Left forelimb (tissue), 1 donor: ENCODE measurements at regions not wholly inside any gene's neighbourhood (a gene's known extent, or its start where the extent isn't known, plus 50 kb on each side); places are given as distances from the start of the nearest gene placed in this dataset.
"Not testable (repeated sequence)": the region's sequence is repeated elsewhere in the genome, so short reads cannot be mapped to it uniquely, and the experiment has no call there.

Experiments
- DNase-seq: peaks from one replicate; pipeline ENCODE4 v3.0.0-alpha.2; 2018; ENCODE audit warnings: low spot score

- DNase-seq, result no peak
Observed at GRCh38 chr2:2472044-2472443, 141.0 kb upstream of the MYT1L start.

DNA sequence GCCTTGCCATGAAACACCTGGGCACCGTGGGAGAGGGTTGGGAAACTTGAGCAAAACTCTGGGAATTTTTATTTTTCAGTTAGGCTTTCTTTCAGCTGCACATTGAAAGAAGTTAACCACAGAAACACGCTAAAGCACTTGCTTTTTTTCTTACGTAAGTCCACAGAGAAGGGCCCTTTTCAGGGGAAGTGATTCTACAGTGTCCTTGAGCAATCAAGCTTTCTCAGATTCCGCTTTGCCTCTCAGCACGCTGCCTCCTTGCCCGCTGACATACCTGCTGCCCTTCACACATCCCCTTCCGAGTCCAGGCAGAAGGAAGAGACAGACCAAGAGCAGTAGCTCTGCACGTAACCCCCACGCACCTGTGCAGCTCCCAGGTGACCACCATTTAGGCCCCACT, 135.5 kb upstream of the MYT1L start:
- DNase-seq, result no peak

- no peak for DNase-seq
Observed at GRCh38 chr2:2464643-2465042, 133.6 kb upstream of the MYT1L start.

- DNase-seq, result no peak
Observed at GRCh38 chr2:2464094-2464493, 133.0 kb upstream of the MYT1L start.

GRCh38 chr2:2456721-2457120, 125.6 kb upstream of the MYT1L start:
- DNase-seq, result no peak

- no peak for DNase-seq
Observed at GRCh38 chr2:2455151-2455550, 124.1 kb upstream of the MYT1L start.

GRCh38 chr2:2452961-2453360, 121.9 kb upstream of the MYT1L start:
- no peak for DNase-seq

- not testable (repeated sequence) for DNase-seq
Observed at GRCh38 chr2:2451275-2451674, 120.2 kb upstream of the MYT1L start.

DNA sequence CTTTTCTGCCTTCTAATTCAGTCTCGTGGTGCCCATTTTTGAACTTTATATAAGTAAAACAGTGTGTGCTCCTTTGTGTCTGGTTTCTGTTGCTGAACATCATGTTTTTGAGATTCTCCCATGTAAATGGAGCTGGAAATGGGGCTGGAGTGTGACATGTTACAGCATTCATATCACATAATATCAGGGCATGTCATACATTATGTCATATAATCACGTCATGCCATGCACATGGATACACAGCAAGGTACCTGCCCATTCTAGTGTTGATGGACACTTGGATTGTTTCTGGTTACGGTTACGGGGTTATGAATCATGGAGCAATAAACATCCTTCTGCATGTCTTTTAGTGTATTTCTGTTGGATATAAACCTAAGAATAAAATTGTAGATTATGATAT, 117.1 kb upstream of the MYT1L start:
- DNase-seq, result no peak

DNA sequence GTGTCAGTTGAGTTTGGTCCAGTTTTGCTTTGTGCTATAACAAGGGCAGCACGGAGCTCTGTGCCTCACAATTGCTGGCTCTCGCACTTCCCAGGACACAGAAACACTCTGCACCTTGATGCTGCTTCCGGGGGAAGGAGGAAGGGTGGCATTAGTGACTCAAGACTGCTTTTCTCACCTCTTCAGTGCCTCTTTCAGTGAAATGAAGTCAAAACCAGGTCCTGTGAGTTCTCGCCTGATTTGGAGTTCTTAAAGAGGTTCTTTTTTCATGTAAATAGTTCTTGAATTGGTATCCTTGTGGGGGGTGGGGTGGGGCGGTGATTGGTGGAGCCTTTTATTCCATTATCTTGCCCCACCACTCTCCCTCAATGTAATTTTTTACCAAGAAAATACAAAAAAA, 91.5 kb upstream of the MYT1L start:
- DNase-seq, result no peak

- no peak for DNase-seq
Observed at GRCh38 chr2:2413525-2413924, 82.5 kb upstream of the MYT1L start.

GRCh38 chr2:2410987-2411386, 79.9 kb upstream of the MYT1L start:
- no peak for DNase-seq

DNA sequence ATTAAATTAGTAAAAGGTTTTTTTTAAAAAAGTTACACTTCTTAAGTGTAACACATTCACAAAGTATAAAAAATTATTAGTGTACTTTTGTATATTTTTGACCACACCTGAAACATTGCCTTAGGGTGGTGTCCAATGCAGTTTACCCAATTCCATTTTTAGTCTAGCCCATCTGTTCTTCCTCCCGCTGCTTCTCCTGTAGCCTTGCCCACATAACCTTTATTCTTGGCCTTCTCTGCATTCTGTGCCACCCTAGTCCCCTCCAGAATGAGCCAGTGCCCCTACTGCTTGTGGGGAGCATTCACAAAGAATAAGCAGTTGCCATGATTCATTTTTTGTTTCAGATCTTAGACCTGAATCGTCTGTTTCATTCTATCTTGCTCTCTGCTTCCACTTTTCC, 78.4 kb upstream of the MYT1L start:
- no peak for DNase-seq

DNA sequence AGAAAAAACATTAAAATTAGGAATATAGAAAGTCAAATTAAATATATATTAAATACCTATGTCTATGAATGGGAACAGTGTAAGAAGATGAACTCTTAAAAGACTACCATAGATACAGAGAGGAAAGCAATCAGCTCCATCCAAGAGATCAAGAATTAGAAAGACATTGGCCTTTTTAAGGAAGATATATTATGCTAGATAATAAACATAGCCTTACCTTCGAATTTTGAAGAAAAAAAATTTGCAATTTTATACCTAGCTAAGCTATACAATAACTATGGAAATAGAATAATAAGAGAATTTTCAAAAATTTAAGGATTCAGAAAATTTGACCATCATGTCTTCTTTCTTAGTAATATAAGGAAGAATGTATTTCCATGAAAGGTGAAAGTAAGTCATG, 74.7 kb upstream of the MYT1L start:
- DNase-seq, result no peak

DNA sequence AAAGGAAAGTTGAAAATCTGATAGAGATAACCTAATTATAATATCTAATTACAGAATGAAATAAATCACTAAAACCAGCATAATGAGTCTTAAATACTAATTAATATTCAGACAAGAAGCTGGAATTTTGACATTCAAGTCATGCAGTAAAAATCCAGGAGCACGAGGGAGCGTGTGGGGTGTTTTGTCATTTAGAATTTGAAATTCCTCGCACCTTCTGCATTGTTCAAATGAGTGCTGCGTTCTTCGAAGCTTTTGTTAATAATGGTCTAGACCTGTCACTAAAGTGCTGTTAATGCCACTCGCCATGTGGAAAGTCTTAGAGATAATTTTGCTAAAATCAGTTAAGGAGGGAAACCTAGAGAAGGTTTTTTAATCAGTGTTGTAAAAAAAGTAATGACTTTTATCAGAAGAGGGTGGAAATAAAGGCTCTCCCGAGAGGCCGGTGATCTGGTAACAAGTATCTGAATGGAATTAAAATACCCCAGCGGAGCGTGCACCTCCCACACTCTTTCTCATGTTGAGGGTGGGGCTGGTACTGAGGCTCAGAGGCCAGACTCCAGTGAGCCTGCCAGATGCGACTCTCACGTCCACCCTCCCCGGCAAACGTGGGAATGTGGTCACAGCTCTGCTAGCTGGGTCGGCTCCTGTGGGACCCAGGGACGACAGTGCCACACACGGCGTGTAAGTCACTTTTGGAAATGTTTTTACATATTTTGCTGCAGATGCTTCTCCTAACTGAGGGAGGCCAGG, 69.4 kb upstream of the MYT1L start:
- DNase-seq, result no peak

DNA sequence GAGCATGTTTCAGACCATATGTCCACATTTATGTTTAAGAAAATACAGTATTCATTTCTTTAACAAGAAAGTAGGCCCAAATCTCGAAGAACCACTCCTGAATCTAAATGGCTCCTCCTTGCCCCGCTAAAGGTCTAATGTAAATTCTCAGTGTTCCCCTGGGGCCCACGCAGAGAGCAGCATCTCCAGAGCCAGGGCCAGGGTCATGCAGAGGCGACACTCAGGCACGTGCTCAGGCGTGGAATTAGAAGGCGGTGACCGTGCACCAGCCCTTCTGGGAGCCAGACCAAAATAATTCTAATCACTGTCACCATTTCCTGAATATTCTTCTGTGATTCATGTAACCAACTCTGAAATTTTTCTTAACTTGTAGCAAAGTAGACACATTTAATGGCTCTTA, 68.3 kb upstream of the MYT1L start:
- DNase-seq, result no peak

GRCh38 chr2:2392332-2392731, 61.3 kb upstream of the MYT1L start:
- no peak for DNase-seq

DNA sequence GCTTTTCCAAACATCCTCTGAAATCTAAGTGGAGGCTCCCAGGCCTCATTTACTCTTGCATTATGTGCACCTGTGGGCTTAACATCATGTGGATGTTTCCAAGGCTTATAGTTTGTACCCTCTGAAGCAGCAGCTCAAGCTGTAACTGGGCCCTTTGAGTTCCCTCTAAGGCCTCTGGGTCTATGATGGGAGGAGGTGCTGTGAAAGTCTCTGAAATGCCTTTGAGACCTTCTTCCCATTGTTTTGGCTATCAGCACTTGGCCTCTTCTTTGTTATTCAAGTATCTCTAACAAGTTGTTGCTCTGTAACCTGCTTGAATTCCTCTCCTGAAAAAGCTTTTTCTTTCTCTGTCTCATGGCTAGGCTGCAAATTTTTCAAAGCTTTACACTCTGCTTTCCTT, 58.1 kb upstream of the MYT1L start:
- no peak for DNase-seq
